GM18870 (cell line): ENCODE measurements at regions not wholly inside any gene's neighbourhood (a gene's known extent, or its start where the extent isn't known, plus 50 kb on each side); places are given as distances from the start of the nearest gene placed in this dataset.
"Not testable (repeated sequence)": the region's sequence is repeated elsewhere in the genome, so short reads cannot be mapped to it uniquely, and the experiment has no call there.

Experiments used
- ATAC-seq: cut with Tn5 transposase; IDR thresholded peaks from one replicate; pipeline ENCODE4 v1.9.1; 2021; ENCODE audit warnings: moderate library complexity; ENCODE audit not compliant: unreplicated experiment

DNA sequence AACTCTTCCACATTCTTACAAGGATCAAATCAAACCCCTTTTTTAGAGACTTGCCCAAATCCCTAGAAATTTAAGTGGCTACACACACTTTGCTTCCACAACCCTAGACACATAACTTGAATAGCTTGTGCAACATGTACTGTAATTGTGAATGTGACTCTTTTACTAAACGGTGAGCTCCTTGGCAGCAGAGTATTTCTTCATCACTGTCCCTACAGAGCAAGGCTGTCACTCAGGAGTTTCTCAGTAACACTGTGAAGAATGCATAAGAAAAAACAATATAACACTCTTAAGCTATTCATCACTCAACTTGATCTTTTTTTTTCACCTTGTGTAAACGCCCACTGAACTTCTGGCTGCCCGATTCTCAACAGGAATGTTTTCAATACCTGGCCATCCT is 53.8 kb upstream of the ADAMTS18 start:
- ATAC-seq, result no peak

GRCh38 chr16:77491091-77491490 is 56.3 kb upstream of the ADAMTS18 start:
- no peak for ATAC-seq

DNA sequence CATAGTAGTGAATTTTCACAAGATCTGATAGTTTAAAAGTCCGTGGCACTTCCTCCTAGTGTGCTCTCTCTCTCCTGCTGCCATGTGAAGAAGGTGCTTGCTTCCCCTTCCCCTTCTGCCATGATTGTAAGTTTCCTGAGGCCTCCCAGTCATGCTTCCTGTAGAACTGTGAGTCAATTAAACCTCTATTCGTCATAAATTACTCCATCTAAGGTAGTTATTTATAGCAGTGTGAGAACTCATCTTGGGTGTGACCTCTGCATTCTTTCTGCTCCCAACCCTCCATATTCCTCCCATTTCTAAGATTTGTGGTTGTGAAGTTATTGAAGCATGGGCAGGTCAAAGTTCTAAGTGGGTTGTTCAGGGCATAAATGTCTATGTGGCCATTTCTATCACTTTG is 62.1 kb upstream of the ADAMTS18 start:
- no peak for ATAC-seq

DNA sequence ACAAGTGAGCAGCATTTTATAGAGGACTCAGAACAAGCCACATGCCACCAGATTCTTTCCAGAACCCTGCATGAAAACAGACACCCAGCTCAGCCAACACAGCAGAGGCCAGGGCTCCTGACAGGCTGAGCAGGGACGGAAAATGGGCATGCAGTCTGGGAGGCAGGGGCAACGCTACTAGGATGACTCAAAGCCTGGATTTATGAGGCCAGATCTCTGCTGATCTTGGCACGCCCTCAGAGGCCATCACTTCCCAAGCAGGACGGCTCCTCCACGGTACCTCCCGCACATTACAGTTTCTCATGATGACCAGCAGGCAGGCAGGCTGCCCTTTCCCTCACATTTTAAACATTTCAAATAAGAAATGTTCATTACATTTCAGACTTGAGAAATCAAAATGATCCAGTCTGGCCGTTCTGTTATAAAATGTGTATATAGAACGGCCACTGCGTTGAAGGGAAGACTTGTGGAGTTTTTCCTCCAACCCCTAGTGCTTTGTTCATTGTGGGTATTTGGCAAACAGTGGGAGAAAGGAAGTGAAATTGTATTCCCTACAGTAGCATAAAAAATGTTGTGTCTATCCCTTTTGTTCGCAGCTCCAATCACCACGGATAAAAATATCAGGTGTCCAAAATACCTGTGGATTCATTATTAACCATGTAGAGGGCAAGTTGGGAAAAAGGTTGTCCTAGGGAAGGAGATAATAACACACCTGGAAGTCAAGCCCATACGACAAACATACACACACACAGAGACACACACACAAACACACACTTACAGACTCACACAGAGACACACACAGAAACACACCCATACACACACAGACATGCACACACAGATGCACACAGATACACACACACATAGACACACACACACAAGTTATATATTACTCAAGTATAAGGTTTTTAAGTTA is 64.8 kb upstream of the ADAMTS18 start:
- ATAC-seq, result no peak

DNA sequence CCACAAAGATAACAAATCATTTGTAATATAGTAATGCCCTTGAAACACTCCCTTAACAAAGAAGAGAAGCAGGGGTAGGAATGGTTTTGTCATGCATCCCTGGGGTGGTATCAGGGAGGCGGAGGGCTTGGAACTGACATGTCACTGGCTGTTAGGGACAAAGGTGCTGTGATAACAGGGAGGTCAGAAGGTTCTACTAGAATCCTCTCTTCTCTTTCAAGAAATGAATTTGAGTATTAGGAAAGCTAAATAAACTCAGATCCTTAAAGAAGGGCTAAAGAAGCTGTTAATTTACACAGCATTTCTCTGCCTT is 65.4 kb upstream of the ADAMTS18 start:
- ATAC-seq, result no peak

- no peak for ATAC-seq
These were observed 66.3 kb upstream of the ADAMTS18 start for GRCh38 chr16:77500934-77501664.

DNA sequence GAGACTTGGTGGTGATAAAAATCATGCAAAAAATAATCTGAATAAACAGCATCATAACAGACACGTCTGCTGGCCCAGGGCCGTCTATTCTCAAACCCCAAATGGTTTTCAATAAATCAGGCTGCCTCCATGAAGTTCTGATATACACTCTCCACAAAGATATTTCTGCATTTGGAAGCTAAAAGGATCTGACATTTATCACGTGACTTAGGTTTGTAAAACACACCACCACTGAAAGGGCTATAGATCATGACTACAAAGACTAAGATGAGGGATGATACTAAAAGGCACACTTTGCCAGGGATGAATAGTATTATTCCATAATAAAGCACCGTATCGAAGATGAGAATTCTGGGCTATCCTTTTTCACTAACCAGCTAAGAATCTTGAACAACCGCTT is 67.6 kb upstream of the ADAMTS18 start:
- no peak for ATAC-seq

DNA sequence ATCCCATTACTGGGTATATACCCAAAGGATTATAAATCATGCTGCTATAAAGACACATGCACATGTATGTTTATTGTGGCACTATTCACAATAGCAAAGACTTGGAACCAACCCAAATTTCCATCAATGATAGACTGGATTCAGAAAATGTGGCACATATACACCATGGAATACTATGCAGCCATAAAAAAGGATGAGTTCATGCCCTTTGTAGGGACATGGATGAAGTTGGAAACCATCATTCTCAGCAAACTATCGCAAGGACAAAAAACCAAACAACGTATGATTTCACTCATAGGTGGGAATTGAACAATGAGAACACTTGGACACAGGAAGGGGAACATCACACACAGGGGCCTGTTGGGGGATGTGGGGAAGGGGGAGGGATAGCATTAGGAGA is 71.7 kb upstream of the ADAMTS18 start:
- not testable (repeated sequence) for ATAC-seq

DNA sequence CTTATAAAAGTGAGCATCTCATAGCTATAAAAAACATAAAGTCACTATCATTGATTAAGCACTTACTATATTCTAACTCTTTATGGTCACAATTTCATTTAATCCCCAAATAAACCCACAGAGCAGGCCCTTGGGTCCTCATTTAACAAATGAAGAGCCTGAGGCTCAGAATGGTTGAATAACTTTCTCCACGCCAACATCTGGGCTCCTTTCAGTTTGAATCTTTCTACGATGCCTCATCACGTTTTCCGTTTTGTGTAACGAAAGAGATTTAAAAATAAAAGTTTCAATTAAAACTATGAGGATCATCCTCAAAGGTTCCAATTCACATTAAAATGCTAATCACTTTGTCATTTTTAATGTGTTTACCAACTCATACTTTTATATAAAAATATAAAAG is 74.2 kb upstream of the ADAMTS18 start:
- no peak for ATAC-seq

DNA sequence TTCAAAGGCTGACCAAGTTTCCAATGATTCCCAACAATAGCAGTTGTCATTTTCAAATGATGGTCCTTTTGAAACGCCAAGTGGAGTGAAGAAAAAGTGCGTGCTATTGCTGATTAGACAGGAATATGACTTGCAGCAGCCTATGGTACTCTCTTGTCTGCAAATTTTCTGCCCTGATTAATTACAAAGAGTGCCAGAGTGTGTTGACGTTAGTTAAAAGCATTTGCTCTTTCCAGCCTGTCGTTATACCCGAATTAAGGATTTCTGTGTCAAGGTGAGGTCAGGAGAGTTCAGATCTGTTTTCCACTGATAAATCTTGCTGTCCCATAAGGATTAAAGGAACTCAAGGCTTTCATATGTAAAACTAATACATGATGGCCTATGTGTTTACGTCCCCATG is 75.0 kb upstream of the ADAMTS18 start:
- ATAC-seq, result no peak

GRCh38 chr16:77511053-77511452 is 76.2 kb upstream of the ADAMTS18 start:
- ATAC-seq, result no peak

GRCh38 chr16:77514500-77515220 is 79.8 kb upstream of the ADAMTS18 start:
- no peak for ATAC-seq

DNA sequence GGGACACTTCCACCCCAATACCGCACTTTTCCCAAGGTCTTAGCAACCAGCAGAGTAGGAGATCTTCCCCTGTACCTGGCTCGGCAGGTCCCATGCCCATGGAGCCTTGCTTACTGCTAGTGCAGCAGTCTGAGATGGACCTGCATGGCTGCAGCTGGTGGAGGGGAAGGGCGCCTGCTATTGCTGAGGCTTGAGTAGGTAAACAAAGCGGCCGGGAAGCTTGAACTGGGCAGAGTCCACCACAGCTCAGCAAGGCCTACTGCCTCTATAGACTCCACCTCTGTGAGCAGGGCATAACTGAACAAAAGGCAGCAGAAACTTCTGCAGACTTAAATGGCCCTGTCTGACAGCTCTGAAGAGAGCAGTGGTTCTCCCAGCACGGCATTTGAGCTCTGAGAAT is 90.4 kb upstream of the ADAMTS18 start:
- ATAC-seq, result not testable (repeated sequence)

- no peak for ATAC-seq
These were observed 96.9 kb upstream of the ADAMTS18 start for GRCh38 chr16:77531752-77532151.

DNA sequence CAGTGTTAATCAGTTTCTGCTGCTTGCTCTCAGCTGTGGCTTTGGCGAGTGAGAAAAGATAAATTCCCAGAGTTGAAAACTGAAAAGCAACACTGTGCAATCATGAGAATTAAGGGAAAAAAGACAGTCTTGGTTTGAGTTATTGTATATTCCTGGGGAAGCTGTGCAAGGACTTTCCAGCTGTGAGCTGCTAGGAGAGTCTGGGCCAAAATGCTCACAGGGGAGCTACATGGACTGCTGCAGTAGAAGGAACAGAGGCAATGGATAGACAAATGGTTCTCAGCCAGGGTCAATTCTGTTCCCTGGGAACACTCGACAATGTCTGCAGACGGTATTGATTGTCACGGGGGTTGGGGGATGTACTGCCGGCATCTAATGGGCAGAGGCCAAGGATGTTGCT is 102.0 kb upstream of the ADAMTS18 start:
- no peak for ATAC-seq

GRCh38 chr16:77539421-77540034 is 104.7 kb upstream of the ADAMTS18 start:
- ATAC-seq, result no peak

- no peak for ATAC-seq
These were observed 105.8 kb upstream of the ADAMTS18 start for GRCh38 chr16:77540646-77541045.

DNA sequence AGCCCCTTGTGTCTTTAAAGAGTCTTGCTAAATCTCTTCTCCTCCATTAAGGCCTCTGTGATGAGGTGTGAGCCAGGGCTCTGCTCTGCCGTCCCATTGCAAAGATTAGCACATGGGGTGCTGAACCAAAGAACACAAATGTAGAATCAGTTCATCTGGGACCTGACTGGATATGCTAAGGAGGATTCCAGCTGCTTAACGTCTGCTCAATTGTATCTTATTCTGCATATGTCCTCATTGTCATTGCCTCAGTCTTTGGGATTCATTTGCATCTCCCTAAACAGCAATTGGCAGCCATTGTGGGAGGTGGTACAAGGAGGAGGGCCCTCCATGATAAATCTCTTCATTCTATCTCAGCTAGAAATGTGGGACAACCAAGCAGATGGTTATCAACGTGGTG is 106.3 kb upstream of the ADAMTS18 start:
- no peak for ATAC-seq

DNA sequence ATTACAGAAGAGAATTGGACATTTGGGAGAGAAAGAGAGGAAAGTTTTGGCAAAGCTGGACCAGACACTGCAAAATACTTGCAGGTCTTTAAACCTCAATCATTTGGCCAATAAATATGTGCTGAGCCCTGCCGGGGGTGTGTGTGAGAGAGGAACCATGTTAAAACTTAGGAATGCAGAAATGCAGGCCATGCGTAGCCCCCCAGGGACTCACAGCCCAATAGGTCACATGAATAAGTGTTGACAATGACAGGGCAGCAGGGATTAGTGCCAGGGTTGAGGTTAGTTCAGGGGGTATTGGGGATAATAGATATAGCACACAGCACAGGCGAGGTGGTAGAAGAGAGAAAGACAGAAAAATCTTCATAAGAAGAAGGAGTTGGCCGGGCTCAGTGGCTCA is 113.3 kb upstream of the ADAMTS18 start:
- ATAC-seq, result no peak

DNA sequence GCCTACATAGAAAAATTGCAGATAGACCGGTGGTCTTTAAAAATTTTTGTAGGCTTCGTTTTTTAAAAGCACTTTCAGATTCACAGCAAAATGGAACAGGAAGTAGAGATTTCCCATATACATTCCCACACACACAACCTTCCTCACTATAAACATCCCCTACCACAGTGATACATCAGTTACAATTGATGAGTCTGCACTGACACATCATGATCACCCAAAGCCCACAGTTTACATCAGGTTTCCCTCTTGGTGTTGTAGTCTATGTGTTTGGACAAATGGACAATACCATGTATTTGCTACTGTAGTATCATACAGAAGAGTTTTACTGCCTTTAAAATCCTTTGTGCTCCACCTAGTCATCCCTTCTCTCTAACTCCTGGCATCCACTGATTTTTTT is 113.9 kb upstream of the ADAMTS18 start:
- no peak for ATAC-seq

GRCh38 chr16:77549876-77550275 is 115.0 kb upstream of the ADAMTS18 start:
- no peak for ATAC-seq
